H1 (cell line): ENCODE measurements at regions not wholly inside any gene's neighbourhood (a gene's known extent, or its start where the extent isn't known, plus 50 kb on each side); places are given as distances from the start of the nearest gene placed in this dataset.

Experiments used
- CTCF ChIA-PET: fragments of 300-600 bp; sonication (Branson Sonifier 250); formaldehyde crosslinking; loops from one replicate; lab custom pipeline; 2021; ENCODE audit not compliant: partially characterized antibody; lab: Charles Lee
- POLR2A ChIA-PET: fragments of 300-600 bp; sonication (Branson Sonifier 250); formaldehyde crosslinking; loops from one replicate; lab custom pipeline; 2021; ENCODE audit warnings: inconsistent platforms; ENCODE audit not compliant: partially characterized antibody; lab: Charles Lee
- DNase-seq, 2 experiments: peaks; one replicate each; pipeline versions ENCODE4 v3.0.0 to v3.0.0-alpha.2; 2010 to 2022; ENCODE audit warnings: low spot score in 2 of 2, low read depth in 1 of 2, mixed read lengths in 1 of 2
- FAIRE-seq: peaks from 2 replicates; lab custom pipeline; 2011; peaks lifted over from hg19 to GRCh38; lab: Jason Lieb, UNC
- H2AFZ ChIP-seq: 2 replicates; pipeline ENCODE4 v1.8.1; 2012; ENCODE audit warnings: low read length, inconsistent platforms
- H2AK5ac ChIP-seq: 2 replicates; pipeline ENCODE4 v1.6.1; 2013; ENCODE audit warnings: low read depth, low read length
- H2BK120ac ChIP-seq: replicated peaks from 2 replicates; pipeline ENCODE3; 2013; ENCODE audit warnings: low read depth, low read length, inconsistent platforms
- H2BK12ac ChIP-seq: 2 replicates; pipeline ENCODE4 v1.6.1; 2013; ENCODE audit warnings: low read depth, low read length
- H2BK15ac ChIP-seq: 2 replicates; pipeline ENCODE4 v1.6.1; 2013; ENCODE audit warnings: low read length
- H2BK20ac ChIP-seq: 2 replicates; pipeline ENCODE4 v1.6.1; 2013; ENCODE audit warnings: low read length
- H2BK5ac ChIP-seq: 2 replicates; pipeline ENCODE4 v1.6.1; 2013; ENCODE audit warnings: low read depth, low read length
- H3K14ac ChIP-seq: 2 replicates; pipeline ENCODE4 v1.6.1; 2013; ENCODE audit warnings: inconsistent platforms; ENCODE audit not compliant: insufficient read length
- H3K18ac ChIP-seq: 2 replicates; pipeline ENCODE4 v1.6.1; 2013; ENCODE audit warnings: low read length; ENCODE audit errors: extremely low read depth
- H3K23ac ChIP-seq: 2 replicates; pipeline ENCODE4 v1.6.1; 2013; ENCODE audit warnings: inconsistent platforms; ENCODE audit not compliant: insufficient read length
- H3K23me2 ChIP-seq: 2 replicates; pipeline ENCODE4 v1.6.1; 2013; ENCODE audit warnings: low read depth, low read length
- H3K27ac ChIP-seq: 2 replicates; pipeline ENCODE4 v1.6.1; 2011; ENCODE audit warnings: low read depth, low read length, inconsistent platforms
- H3K27me3 ChIP-seq, 4 experiments: replicated peaks in 1 of 4; 1 replicate in 1 of 4; 2 replicates in 3 of 4; pipeline versions ENCODE4 v1.6.1 to v1.8.1; 2011 to 2013; ENCODE audit warnings: low read length in 3 of 4, mild to moderate bottlenecking in 3 of 4, inconsistent platforms in 2 of 4, mixed read lengths in 2 of 4, moderate library complexity in 1 of 4; ENCODE audit not compliant: control insufficient read depth in 3 of 4, insufficient read depth in 3 of 4; ENCODE audit errors: extremely low read depth in 1 of 4
- H3K36me3 ChIP-seq, 4 experiments: 2 replicates each; pipeline versions ENCODE4 v1.6.1 to v1.8.1; 2011 to 2013; ENCODE audit warnings: mild to moderate bottlenecking in 4 of 4, low read length in 3 of 4, moderate library complexity in 2 of 4, control low read depth in 1 of 4, inconsistent platforms in 1 of 4; ENCODE audit not compliant: insufficient read depth in 4 of 4, control insufficient read depth in 2 of 4
- H3K4ac ChIP-seq: replicated peaks from 2 replicates; pipeline ENCODE3; 2013; ENCODE audit warnings: low read length, low read depth, mixed read lengths, inconsistent platforms; ENCODE audit not compliant: insufficient read length
- H3K4me1 ChIP-seq, 4 experiments: replicated peaks in 1 of 4; 1 replicate in 1 of 4; 2 replicates in 3 of 4; pipeline versions ENCODE4 v1.6.1 to v1.8.1; 2011 to 2013; ENCODE audit warnings: low read length in 3 of 4, inconsistent platforms in 2 of 4, mixed read lengths in 1 of 4; ENCODE audit not compliant: insufficient read depth in 4 of 4, control insufficient read depth in 3 of 4
- H3K4me2 ChIP-seq, 2 experiments: 2 replicates each; pipeline versions ENCODE4 v1.6.1 to v1.8.1; 2011 to 2013; ENCODE audit warnings: low read depth in 2 of 2, low read length in 2 of 2, control low read depth in 1 of 2, inconsistent platforms in 1 of 2, mild to moderate bottlenecking in 1 of 2; ENCODE audit not compliant: insufficient read depth in 1 of 2
- H3K4me3 ChIP-seq, 4 experiments: fragments of 200-600, 300-600 bp in 1 of 4; sonication (generic), shearing (Covaris generic), sonication (Bioruptor Twin) in 1 of 4; 2 replicates each; pipeline versions ENCODE4 v1.5.1 to v1.8.1; 2011 to 2016; ENCODE audit warnings: low read length in 4 of 4, low read depth in 3 of 4, control low read depth in 2 of 4, inconsistent platforms in 2 of 4, mild to moderate bottlenecking in 2 of 4, mixed read lengths in 1 of 4, moderate library complexity in 1 of 4; ENCODE audit not compliant: insufficient read depth in 2 of 4; ENCODE audit errors: extremely low read depth in 1 of 4
- H3K56ac ChIP-seq: replicated peaks from 2 replicates; pipeline ENCODE3; 2013; ENCODE audit warnings: low read depth, mild to moderate bottlenecking, mixed read lengths, low read length, inconsistent platforms; ENCODE audit not compliant: insufficient read length
- H3K79me1 ChIP-seq: 2 replicates; pipeline ENCODE4 v1.6.1; 2013; ENCODE audit warnings: low read depth, low read length, control low read depth
- H3K79me2 ChIP-seq, 2 experiments: 2 replicates each; pipeline versions ENCODE4 v1.6.1 to v1.8.1; 2012 to 2013; ENCODE audit warnings: low read length in 2 of 2, mild to moderate bottlenecking in 2 of 2, inconsistent platforms in 1 of 2; ENCODE audit not compliant: insufficient read depth in 2 of 2, control insufficient read depth in 1 of 2
- H3K9ac ChIP-seq, 4 experiments: replicated peaks in 1 of 4; 1 replicate in 1 of 4; 2 replicates in 3 of 4; pipeline versions ENCODE4 v1.6.1 to v1.8.1; 2011 to 2013; ENCODE audit warnings: low read depth in 3 of 4, low read length in 3 of 4, control low read depth in 2 of 4, mild to moderate bottlenecking in 2 of 4, moderate library complexity in 2 of 4, inconsistent platforms in 1 of 4; ENCODE audit errors: extremely low read depth in 1 of 4
- H3K9me3 ChIP-seq, 2 experiments: 2 replicates each; pipeline versions ENCODE4 v1.6.1 to v1.8.1; 2012 to 2013; ENCODE audit warnings: mild to moderate bottlenecking in 2 of 2, moderate library complexity in 2 of 2, control low read depth in 1 of 2, inconsistent platforms in 1 of 2, low read depth in 1 of 2, low read length in 1 of 2, mixed read lengths in 1 of 2; ENCODE audit not compliant: insufficient read depth in 2 of 2
- H4K20me1 ChIP-seq, 2 experiments: replicated peaks in 1 of 2; 2 replicates each; pipeline versions ENCODE3 to v1.8.1; 2011 to 2013; ENCODE audit warnings: inconsistent platforms in 2 of 2, low read length in 2 of 2, mild to moderate bottlenecking in 1 of 2; ENCODE audit not compliant: insufficient read depth in 2 of 2, control insufficient read depth in 1 of 2
- H4K5ac ChIP-seq: 2 replicates; pipeline ENCODE4 v1.6.1; 2013; ENCODE audit warnings: low read length, low read depth, mixed read lengths, inconsistent platforms; ENCODE audit not compliant: insufficient read length
- H4K8ac ChIP-seq: 2 replicates; pipeline ENCODE4 v1.8.0; 2013; ENCODE audit warnings: mild to moderate bottlenecking, moderate library complexity, low read length, inconsistent platforms; ENCODE audit not compliant: insufficient read depth; ENCODE audit errors: extremely low read depth
- H4K91ac ChIP-seq: replicated peaks from 2 replicates; pipeline ENCODE3; 2013; ENCODE audit warnings: low read length, mixed read lengths, inconsistent platforms; ENCODE audit not compliant: insufficient read length
- CBX5 ChIP-seq: fragments of 300-800, 300-1000 bp; sonication (generic); IDR thresholded peaks from 2 replicates; pipeline ENCODE4 v1.7.1; 2016; ENCODE audit warnings: antibody characterized with exemption, low read length, low read depth
- SIN3A ChIP-seq, 2 experiments: IDR thresholded peaks in 1 of 2; conservative IDR thresholded peaks in 1 of 2; 2 replicates each; pipeline ENCODE4 v1.6.1; 2011 to 2012; ENCODE audit warnings: low read length in 2 of 2, improper control_type of control experiment in 1 of 2, low read depth in 1 of 2, mild to moderate bottlenecking in 1 of 2
- SIX5 ChIP-seq: IDR thresholded peaks from 2 replicates; pipeline ENCODE4 v1.6.1; 2011; ENCODE audit warnings: mild to moderate bottlenecking, low read depth, low read length
- ZNF274 ChIP-seq: IDR thresholded peaks from 2 replicates; pipeline ENCODE4 v1.7.0; 2012; ENCODE audit warnings: low read length, borderline replicate concordance; ENCODE audit errors: extremely low read depth
- WGBS, 2 experiments: shearing (Covaris generic) in 1 of 2; methylation state at CpG; one replicate each; pipeline versions ENCODE4 v1.1.6 to v1.1.7; 2013 to 2015; ENCODE audit warnings: low lambda C conversion rate in 2 of 2, mixed read lengths in 2 of 2, inconsistent platforms in 1 of 2, low coverage in 1 of 2, missing lambda C conversion rate in 1 of 2; ENCODE audit not compliant: insufficient replicate concordance in 2 of 2, insufficient coverage in 1 of 2, insufficient read length in 1 of 2; ENCODE audit errors: extremely low coverage in 1 of 2, missing lambda C conversion rate in 1 of 2; 5-methylcytosine and 5-hydroxymethylcytosine counted together

GRCh38 chr11:97908354-97908753 is 1112.4 kb upstream of the CNTN5 start:
- Histone ChIP-seq H2BK5ac (no peak overlapping the region), H3K79me1 (no peaks in the 10 kb centered on the region), H3K36me3 (no peaks in the 10 kb centered on the region), H4K8ac (no peak overlapping the region), H2AK5ac (no peak overlapping the region), H3K27me3 (no peaks in the 10 kb centered on the region), H3K4me3 (no peak overlapping the region), H4K91ac (no peak overlapping the region), H3K27ac (no peak overlapping the region), H3K9ac (no peak overlapping the region), H2BK12ac (no peak overlapping the region), H2AFZ (no peak overlapping the region), H3K18ac (no peak overlapping the region), H4K20me1 (no peaks in the 10 kb centered on the region), H2BK15ac (no peak overlapping the region), H2BK120ac (no peak overlapping the region), H3K23me2 (no peaks in the 10 kb centered on the region; the same call in 1 of the 2 replicates), H3K4me1 (no peaks in the 10 kb centered on the region), H3K9me3 (no peaks in the 10 kb centered on the region), H3K79me2 (no peaks in the 10 kb centered on the region), H3K4me2 (no peak overlapping the region), H3K4ac (no peak overlapping the region), H3K14ac (no peak overlapping the region), H3K23ac (no peak overlapping the region), H3K56ac (no peak overlapping the region), H2BK20ac (no peak overlapping the region), H4K5ac (no peak overlapping the region)
- TF ChIP-seq ZNF274 (no peak), CBX5 (no peak), SIX5 (no peak), SIN3A (conservative IDR thresholded peaks at IDR 0.05 in 1 of 2, IDR thresholded peaks at IDR 0.05 in 1 of 2; ENCODE audit: low read depth in 1 of 2, low read length in 2 of 2) (no peak)
- DNase-seq (no peak), FAIRE-seq (no peak)
- ChIA-PET CTCF (interaction anchor here (0.6 kb wide), 1 partner anchor 235 kb away, joined by 3 read pairs; no protein-coding TSS in a partner anchor), POLR2A (interaction anchor here (0.6 kb wide), 1 partner anchor 264 kb away, joined by 3 read pairs; no protein-coding TSS in a partner anchor)
- 85% methylated on average over 5 of the region's 5 CpGs; no CpG with 5 or more reads in 1 of the 2 experiments for WGBS, 2 experiments
